ENCODE measurements at regions not wholly inside any gene's neighbourhood (a gene's known extent, or its start where the extent isn't known, plus 50 kb on each side); places are given as distances from the start of the nearest gene placed in this dataset.

DNA sequence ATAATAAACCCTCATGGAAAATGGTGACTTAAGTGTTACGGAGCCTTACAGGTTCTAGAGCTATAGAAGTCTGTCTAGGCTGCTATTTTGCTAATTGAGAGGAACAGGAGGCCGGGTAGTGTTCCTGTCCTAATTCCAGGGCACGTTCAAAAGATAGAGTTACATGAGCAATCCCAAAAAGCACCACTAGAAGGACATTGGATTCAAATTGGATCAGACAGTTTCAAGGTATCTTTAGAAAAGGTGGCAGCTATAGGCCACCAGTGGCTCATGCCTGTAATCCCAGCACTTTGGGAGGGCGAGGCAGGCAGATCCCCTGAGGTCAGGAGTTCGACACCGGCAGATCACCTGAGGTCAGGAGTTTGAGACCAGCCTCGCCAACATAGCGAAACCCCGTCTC, 458.8 kb downstream of the TMEM232 start:
- no peaks in the 10 kb centered on the region for H4K20me1 ChIP-seq (ENCODE audit: insufficient read depth, low read length)
- no peak overlapping the region for H3K4ac ChIP-seq (ENCODE audit: low read depth, low read length)
- H3K79me1 ChIP-seq (ENCODE audit: low read depth in 1 of 2, low read length in 2 of 2) = no peaks in the 10 kb centered on the region
- no peaks in the 10 kb centered on the region for H3K4me1 ChIP-seq (ENCODE audit: control insufficient read depth, insufficient read depth, low read length)
- H4K5ac ChIP-seq (ENCODE audit: low read depth, low read length) = no peak overlapping the region
- no peak overlapping the region for H3K23ac ChIP-seq (ENCODE audit: low read depth, low read length)
- H3K27ac ChIP-seq (ENCODE audit: insufficient read depth, low read length) = no peak overlapping the region
- dilution Hi-C loops (cut with HindIII; ENCODE audit: low sequenced_read_pairs, unreplicated experiment) (no loop called here), intact Hi-C loops (cut with micrococcal nuclease) (no loop called here), in situ Hi-C loops (cut with MboI; ENCODE audit: low sequenced_read_pairs) (no loop called here)
- H2BK120ac ChIP-seq (ENCODE audit: low read depth, low read length) = no peak overlapping the region
- TF ChIP-seq MXI1 (IDR thresholded peaks at IDR 0.05; ENCODE audit: borderline replicate concordance, low read depth, low read length) (no peak), MAFK (IDR thresholded peaks at IDR 0.05; ENCODE audit: low read depth, low read length) (no peak), POLR2A (IDR thresholded peaks at IDR 0.05; ENCODE audit: low read depth, low read length) (no peak), CHD1 (IDR thresholded peaks at IDR 0.05; ENCODE audit: low read depth, low read length) (no peak), FOS (IDR thresholded peaks at IDR 0.05; ENCODE audit: low read depth, low read length) (no peak), CEBPB (IDR thresholded peaks at IDR 0.05; ENCODE audit: low read depth, low read length) (no peak), SMC3 (IDR thresholded peaks at IDR 0.05; ENCODE audit: low read depth, low read length) (no peak), RFX5 (IDR thresholded peaks at IDR 0.05; ENCODE audit: low read depth, low read length) (no peak), MAZ (IDR thresholded peaks at IDR 0.05; ENCODE audit: borderline replicate concordance, low read depth, low read length) (no peak), RAD21 (IDR thresholded peaks at IDR 0.05; ENCODE audit: low read length) (no peak), NFE2L2 (IDR thresholded peaks at IDR 0.05; ENCODE audit: low read depth, low read length) (no peak), RCOR1 (IDR thresholded peaks at IDR 0.05; ENCODE audit: insufficient replicate concordance, low read length) (no peak), BHLHE40 (IDR thresholded peaks at IDR 0.05; ENCODE audit: low read depth, low read length) (no peak)
- TF ChIP-seq, protein P1, sequence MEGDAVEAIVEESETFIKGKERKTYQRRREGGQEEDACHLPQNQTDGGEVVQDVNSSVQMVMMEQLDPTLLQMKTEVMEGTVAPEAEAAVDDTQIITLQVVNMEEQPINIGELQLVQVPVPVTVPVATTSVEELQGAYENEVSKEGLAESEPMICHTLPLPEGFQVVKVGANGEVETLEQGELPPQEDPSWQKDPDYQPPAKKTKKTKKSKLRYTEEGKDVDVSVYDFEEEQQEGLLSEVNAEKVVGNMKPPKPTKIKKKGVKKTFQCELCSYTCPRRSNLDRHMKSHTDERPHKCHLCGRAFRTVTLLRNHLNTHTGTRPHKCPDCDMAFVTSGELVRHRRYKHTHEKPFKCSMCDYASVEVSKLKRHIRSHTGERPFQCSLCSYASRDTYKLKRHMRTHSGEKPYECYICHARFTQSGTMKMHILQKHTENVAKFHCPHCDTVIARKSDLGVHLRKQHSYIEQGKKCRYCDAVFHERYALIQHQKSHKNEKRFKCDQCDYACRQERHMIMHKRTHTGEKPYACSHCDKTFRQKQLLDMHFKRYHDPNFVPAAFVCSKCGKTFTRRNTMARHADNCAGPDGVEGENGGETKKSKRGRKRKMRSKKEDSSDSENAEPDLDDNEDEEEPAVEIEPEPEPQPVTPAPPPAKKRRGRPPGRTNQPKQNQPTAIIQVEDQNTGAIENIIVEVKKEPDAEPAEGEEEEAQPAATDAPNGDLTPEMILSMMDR (conservative IDR thresholded peaks at IDR 0.05; ENCODE audit: low read depth, low read length) = no peak
- TF ChIP-seq, protein P2, sequence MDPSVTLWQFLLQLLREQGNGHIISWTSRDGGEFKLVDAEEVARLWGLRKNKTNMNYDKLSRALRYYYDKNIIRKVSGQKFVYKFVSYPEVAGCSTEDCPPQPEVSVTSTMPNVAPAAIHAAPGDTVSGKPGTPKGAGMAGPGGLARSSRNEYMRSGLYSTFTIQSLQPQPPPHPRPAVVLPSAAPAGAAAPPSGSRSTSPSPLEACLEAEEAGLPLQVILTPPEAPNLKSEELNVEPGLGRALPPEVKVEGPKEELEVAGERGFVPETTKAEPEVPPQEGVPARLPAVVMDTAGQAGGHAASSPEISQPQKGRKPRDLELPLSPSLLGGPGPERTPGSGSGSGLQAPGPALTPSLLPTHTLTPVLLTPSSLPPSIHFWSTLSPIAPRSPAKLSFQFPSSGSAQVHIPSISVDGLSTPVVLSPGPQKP (IDR thresholded peaks at IDR 0.05; ENCODE audit: borderline replicate concordance, low read depth, low read length) = no peak
- TF ChIP-seq, protein P3, sequence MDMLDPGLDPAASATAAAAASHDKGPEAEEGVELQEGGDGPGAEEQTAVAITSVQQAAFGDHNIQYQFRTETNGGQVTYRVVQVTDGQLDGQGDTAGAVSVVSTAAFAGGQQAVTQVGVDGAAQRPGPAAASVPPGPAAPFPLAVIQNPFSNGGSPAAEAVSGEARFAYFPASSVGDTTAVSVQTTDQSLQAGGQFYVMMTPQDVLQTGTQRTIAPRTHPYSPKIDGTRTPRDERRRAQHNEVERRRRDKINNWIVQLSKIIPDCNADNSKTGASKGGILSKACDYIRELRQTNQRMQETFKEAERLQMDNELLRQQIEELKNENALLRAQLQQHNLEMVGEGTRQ (IDR thresholded peaks at IDR 0.05; ENCODE audit: low read depth, low read length) = no peak
- H3K27me3 ChIP-seq (ENCODE audit: control insufficient read depth, insufficient read depth, low read length) = no peaks in the 10 kb centered on the region
- ChIA-PET CTCF (no interaction called here), POLR2A (ENCODE audit: unreplicated experiment) (no interaction called here)
- DNase-seq (no peak), ATAC-seq (ENCODE audit: low read depth) (no peak)
- BruUV-seq (replicated peaks) = no TSS peak
- H3K9me1 ChIP-seq (ENCODE audit: insufficient read depth, low read length) = no peaks in the 10 kb centered on the region
- H3K4me2 ChIP-seq (ENCODE audit: low read depth, low read length) = no peak overlapping the region
- no peak overlapping the region for H2AK5ac ChIP-seq (ENCODE audit: low read depth, low read length)
- no peak overlapping the region for H4K91ac ChIP-seq (ENCODE audit: insufficient read depth, low read depth, low read length)
- no peaks in the 10 kb centered on the region for H3K9me3 ChIP-seq (ENCODE audit: control insufficient read depth, insufficient read depth, low read length)
- H3K9ac ChIP-seq (ENCODE audit: low read depth, low read length) = no peak overlapping the region
- no peak overlapping the region for H2AK9ac ChIP-seq (replicated peaks; ENCODE audit: low read depth, low read length, poor library complexity)
- no peak overlapping the region for H3K14ac ChIP-seq (replicated peaks; ENCODE audit: low read depth, low read length)
- no peak overlapping the region for H2BK20ac ChIP-seq (ENCODE audit: low read depth, low read length)
- H2BK15ac ChIP-seq (ENCODE audit: low read depth, low read length) = no peak overlapping the region
- H3K36me3 ChIP-seq (ENCODE audit: control insufficient read depth, insufficient read depth, low read length) = no peaks in the 10 kb centered on the region
- H3K56ac ChIP-seq (ENCODE audit: extremely low read depth, insufficient read depth, low read length) = no peak overlapping the region
- no peak overlapping the region for H2AFZ ChIP-seq (replicated peaks; ENCODE audit: low read length, poor library complexity)
- H3K4me3 ChIP-seq (ENCODE audit: insufficient read depth, low read depth, low read length) = no peak overlapping the region
- no peak overlapping the region for H2BK5ac ChIP-seq (ENCODE audit: low read depth, low read length, poor library complexity, severe bottlenecking)
- no peak overlapping the region for H3K18ac ChIP-seq (ENCODE audit: low read depth, low read length)
- WGBS, 2 experiments (ENCODE audit: extremely low coverage in 2 of 2, insufficient read length in 1 of 2) = 67% methylated on average over 4 of the region's 9 CpGs; no CpG with 5 or more reads in 1 of the 2 experiments
- H4K8ac ChIP-seq (ENCODE audit: low read depth in 2 of 2, low read length in 2 of 2) = no peak overlapping the region

All from IMR-90 (cell line).